ENCODE measurements at regions not wholly inside any gene's neighbourhood (a gene's known extent, or its start where the extent isn't known, plus 50 kb on each side); places are given as distances from the start of the nearest gene placed in this dataset.

DNA sequence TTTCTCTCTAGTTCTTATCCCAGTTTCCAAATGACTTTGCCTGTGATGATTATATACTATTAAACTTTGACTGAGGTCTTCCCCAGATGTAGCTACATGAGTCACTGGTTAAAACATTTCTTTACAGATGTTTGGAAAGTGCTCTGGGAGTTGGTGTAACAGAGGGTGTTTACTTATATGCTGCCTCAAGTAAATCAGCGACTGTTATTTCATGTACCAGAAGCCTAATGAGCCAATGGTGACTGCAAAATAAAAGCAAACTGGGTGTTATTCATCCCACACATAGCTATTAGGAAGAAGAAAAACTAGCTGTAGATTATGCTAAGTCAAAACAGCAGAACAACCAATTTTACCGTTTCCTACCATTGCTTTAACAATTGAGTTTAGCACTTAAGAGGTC, 929.7 kb upstream of the SEMA6A start:
- peak in 1 of 2 donors; percentile 20 for DNase-seq
- Histone ChIP-seq H3K4me3 (no peak overlapping the region), H3K9me3 (no peaks in the 10 kb centered on the region), H3K27me3 (no peaks in the 10 kb centered on the region), H3K27ac (no peak overlapping the region), H3K4me1 (no peaks in the 10 kb centered on the region), H3K36me3 (no peaks in the 10 kb centered on the region)
- 73 to 83% (median 75%) methylated on average over 2 of the region's 2 CpGs for WGBS, 5 donors
- TF ChIP-seq POLR2A (IDR thresholded peaks at IDR 0.05), result no peak
- TF ChIP-seq POLR2AphosphoS5 (IDR thresholded peaks at IDR 0.05), result no peak
- TF ChIP-seq EP300 (IDR thresholded peaks at IDR 0.05), result no peak
- TF ChIP-seq, protein P1, sequence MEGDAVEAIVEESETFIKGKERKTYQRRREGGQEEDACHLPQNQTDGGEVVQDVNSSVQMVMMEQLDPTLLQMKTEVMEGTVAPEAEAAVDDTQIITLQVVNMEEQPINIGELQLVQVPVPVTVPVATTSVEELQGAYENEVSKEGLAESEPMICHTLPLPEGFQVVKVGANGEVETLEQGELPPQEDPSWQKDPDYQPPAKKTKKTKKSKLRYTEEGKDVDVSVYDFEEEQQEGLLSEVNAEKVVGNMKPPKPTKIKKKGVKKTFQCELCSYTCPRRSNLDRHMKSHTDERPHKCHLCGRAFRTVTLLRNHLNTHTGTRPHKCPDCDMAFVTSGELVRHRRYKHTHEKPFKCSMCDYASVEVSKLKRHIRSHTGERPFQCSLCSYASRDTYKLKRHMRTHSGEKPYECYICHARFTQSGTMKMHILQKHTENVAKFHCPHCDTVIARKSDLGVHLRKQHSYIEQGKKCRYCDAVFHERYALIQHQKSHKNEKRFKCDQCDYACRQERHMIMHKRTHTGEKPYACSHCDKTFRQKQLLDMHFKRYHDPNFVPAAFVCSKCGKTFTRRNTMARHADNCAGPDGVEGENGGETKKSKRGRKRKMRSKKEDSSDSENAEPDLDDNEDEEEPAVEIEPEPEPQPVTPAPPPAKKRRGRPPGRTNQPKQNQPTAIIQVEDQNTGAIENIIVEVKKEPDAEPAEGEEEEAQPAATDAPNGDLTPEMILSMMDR (IDR thresholded peaks at IDR 0.05), result no peak
- intact Hi-C loops (cut with DNase I; ENCODE audit: low total_unique reads), result no loop called here

DNA sequence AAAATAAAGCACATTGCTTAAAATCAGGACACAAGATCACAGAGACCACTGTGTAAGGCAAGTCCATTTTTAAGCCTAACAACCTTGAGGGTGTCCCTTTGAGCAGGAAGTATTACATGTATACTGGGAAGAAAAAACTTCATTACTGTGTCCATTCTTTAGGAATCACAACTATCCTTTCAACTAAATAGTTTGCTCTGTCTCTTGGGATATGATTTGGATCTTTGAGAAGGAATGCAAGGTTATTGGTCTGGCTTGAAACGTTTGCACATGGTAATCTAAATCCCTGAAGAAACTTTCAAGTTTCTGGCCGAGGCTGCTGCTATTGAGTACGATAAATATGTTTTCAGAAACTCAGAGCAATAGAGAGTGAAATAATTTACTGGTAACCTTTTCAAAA, 923.0 kb upstream of the SEMA6A start:
- Histone ChIP-seq H3K27ac (no peak overlapping the region), H3K36me3 (no peaks in the 10 kb centered on the region), H3K4me3 (no peak overlapping the region), H3K27me3 (no peaks in the 10 kb centered on the region), H3K4me1 (no peaks in the 10 kb centered on the region), H3K9me3 (peaks cover 0 to 6% (median 0%) of the 10 kb centered on the region in 4 donors)
- DNase-seq, result no peak
- no peak for TF ChIP-seq POLR2A (IDR thresholded peaks at IDR 0.05)
- TF ChIP-seq, protein P1 (IDR thresholded peaks at IDR 0.05), result no peak
- 41 to 54% (median 48%) methylated on average over 3 of the region's 3 CpGs for WGBS, 5 donors
- intact Hi-C loops (cut with DNase I; ENCODE audit: low total_unique reads), result no loop called here

DNA sequence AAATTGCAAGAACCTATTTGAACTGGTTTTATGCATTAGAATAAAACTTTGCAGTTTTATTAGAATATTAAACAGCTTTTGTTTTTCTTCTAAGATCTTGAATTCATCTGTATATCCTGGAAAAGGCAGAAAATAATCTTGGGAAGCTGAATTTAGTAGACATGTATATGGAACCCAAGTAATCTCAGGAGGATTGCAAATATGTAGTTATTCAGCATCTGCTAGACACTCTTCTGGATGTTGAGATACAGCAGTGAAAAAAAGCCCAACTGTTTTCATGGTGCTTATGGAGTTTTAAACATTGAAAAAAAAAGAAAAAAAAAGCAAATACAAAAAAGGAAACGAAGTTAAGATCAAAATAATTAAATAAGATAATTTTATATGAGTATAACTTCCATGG, 922.2 kb upstream of the SEMA6A start:
- H3K27me3 ChIP-seq, result no peaks in the 10 kb centered on the region
- H3K4me3 ChIP-seq, result no peak overlapping the region
- intact Hi-C loops (cut with DNase I; ENCODE audit: low total_unique reads), result no loop called here
- no peaks in the 10 kb centered on the region for H3K4me1 ChIP-seq
- H3K9me3 ChIP-seq, result peaks cover 0 to 7% (median 0%) of the 10 kb centered on the region in 4 donors
- H3K36me3 ChIP-seq, result no peaks in the 10 kb centered on the region
- DNase-seq, result peak in 1 of 2 donors; percentile 17
- H3K27ac ChIP-seq, result no peak overlapping the region
- TF ChIP-seq EP300 (IDR thresholded peaks at IDR 0.05) (no peak), POLR2A (IDR thresholded peaks at IDR 0.05) (no peak), POLR2AphosphoS5 (IDR thresholded peaks at IDR 0.05) (no peak)
- TF ChIP-seq, protein P1 (IDR thresholded peaks at IDR 0.05), result no peak
- WGBS, 5 donors, result 35 to 42% (median 38%) methylated on average over 1 of the region's 1 CpG

- Histone ChIP-seq H3K4me1 (no peaks in the 10 kb centered on the region), H3K9me3 (peaks cover 0 to 7% (median 0%) of the 10 kb centered on the region in 4 donors), H3K27me3 (no peaks in the 10 kb centered on the region), H3K36me3 (no peaks in the 10 kb centered on the region), H3K4me3 (no peak overlapping the region), H3K27ac (no peak overlapping the region)
- intact Hi-C loops (cut with DNase I; ENCODE audit: low total_unique reads), result no loop called here
- 70 to 93% (median 82%) methylated on average over 2 of the region's 2 CpGs for WGBS, 5 donors
- TF ChIP-seq EP300 (IDR thresholded peaks at IDR 0.05) (no peak), POLR2AphosphoS5 (IDR thresholded peaks at IDR 0.05) (no peak), POLR2A (IDR thresholded peaks at IDR 0.05) (no peak)
- TF ChIP-seq, protein P1 (IDR thresholded peaks at IDR 0.05), result no peak
- peak in 1 of 2 donors; percentile 14 for DNase-seq
Measured at GRCh38 chr5:117494188-117494587, 919.6 kb upstream of the SEMA6A start.
